ENCODE measurements at regions not wholly inside any gene's neighbourhood (a gene's known extent, or its start where the extent isn't known, plus 50 kb on each side); places are given as distances from the start of the nearest gene placed in this dataset.

DNA sequence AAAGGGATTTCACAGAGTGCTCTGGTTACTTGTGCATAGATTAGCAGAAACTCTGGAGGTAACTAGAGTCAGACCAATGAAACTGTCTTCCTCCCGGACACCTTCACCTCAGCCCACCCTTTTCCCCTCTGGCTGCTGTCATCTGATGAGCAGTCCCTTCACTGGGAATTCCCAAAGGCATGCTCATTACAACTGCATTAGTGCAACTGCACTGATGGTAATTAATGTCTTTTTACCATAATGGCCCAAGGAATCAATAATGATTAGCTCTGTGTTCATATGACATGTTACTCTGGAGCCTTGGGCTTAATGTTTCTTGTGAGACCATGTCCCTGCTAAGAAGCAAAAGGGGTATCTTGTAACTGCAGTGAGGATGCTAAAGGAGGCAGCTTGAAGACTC, 304.5 kb downstream of the GRIN2B start:
- H3K27ac ChIP-seq (ENCODE audit: low read depth, low read length): no peak overlapping the region
- no peak overlapping the region for H3K14ac ChIP-seq (ENCODE audit: low read length)
- no peak overlapping the region for H3K4ac ChIP-seq (ENCODE audit: low read depth, low read length)
- no peak overlapping the region for H2AFZ ChIP-seq (ENCODE audit: insufficient read depth, low read length, poor library complexity)
- H3K79me1 ChIP-seq (ENCODE audit: low read length): no peaks in the 10 kb centered on the region
- DNase-seq: no peak
- H3K79me2 ChIP-seq (ENCODE audit: control insufficient read depth, insufficient read depth, low read length, poor library complexity): no peaks in the 10 kb centered on the region
- H4K12ac ChIP-seq (ENCODE audit: low read depth, low read length): no peak overlapping the region
- no peaks in the 10 kb centered on the region for H3K4me1 ChIP-seq (ENCODE audit: control insufficient read depth in 1 of 2, insufficient read depth in 2 of 2, low read length in 2 of 2)
- WGBS (ENCODE audit: extremely low coverage, insufficient coverage, insufficient read length): no CpG with 5 or more reads among the region's 1 CpG
- no peaks in the 10 kb centered on the region for H3K27me3 ChIP-seq (ENCODE audit: insufficient read depth, low read length)
- H3K4me2 ChIP-seq (ENCODE audit: low read length): no peak overlapping the region
- H3K9ac ChIP-seq (ENCODE audit: low read length): no peak overlapping the region
- H3K23ac ChIP-seq (ENCODE audit: low read length): no peak overlapping the region
- no peaks in the 10 kb centered on the region for H3K36me3 ChIP-seq (ENCODE audit: control insufficient read depth in 1 of 2, insufficient read depth in 2 of 2, low read length in 2 of 2)
- no peak overlapping the region for H3K4me3 ChIP-seq (ENCODE audit: low read depth, low read length)
- H2BK120ac ChIP-seq (ENCODE audit: insufficient read depth, low read length, poor library complexity): no peak overlapping the region
- peaks cover 1% of the 10 kb centered on the region for H3K9me3 ChIP-seq (ENCODE audit: insufficient read depth, low read depth, low read length)
- H4K8ac ChIP-seq (ENCODE audit: low read depth, low read length): no peak overlapping the region
- H2BK12ac ChIP-seq (ENCODE audit: low read length): no peak overlapping the region
- H3K18ac ChIP-seq (ENCODE audit: low read length): no peak overlapping the region
- H2BK5ac ChIP-seq (ENCODE audit: low read depth, low read length, poor library complexity): no peak overlapping the region
- no peak overlapping the region for H2AK5ac ChIP-seq (ENCODE audit: low read length)
- H4K91ac ChIP-seq (ENCODE audit: low read depth, low read length): no peak overlapping the region

GRCh38 chr12:13670285-13670866, 311.0 kb downstream of the GRIN2B start:
- H2AFZ ChIP-seq (ENCODE audit: insufficient read depth, low read length, poor library complexity): no peak overlapping the region
- no peaks in the 10 kb centered on the region for H3K4me1 ChIP-seq (ENCODE audit: control insufficient read depth in 1 of 2, insufficient read depth in 2 of 2, low read length in 2 of 2)
- H3K27ac ChIP-seq (ENCODE audit: low read depth, low read length): no peak overlapping the region
- H3K9me3 ChIP-seq (ENCODE audit: insufficient read depth, low read depth, low read length): peaks cover 1% of the 10 kb centered on the region
- H4K8ac ChIP-seq (ENCODE audit: low read depth, low read length): no peak overlapping the region
- H3K14ac ChIP-seq (ENCODE audit: low read length): no peak overlapping the region
- H3K9ac ChIP-seq (ENCODE audit: low read length): no peak overlapping the region
- no peak overlapping the region for H4K12ac ChIP-seq (ENCODE audit: low read depth, low read length)
- WGBS (ENCODE audit: extremely low coverage, insufficient coverage, insufficient read length): no CpG with 5 or more reads among the region's 1 CpG
- H2AK5ac ChIP-seq (ENCODE audit: low read length): no peak overlapping the region
- no peak overlapping the region for H3K4ac ChIP-seq (ENCODE audit: low read depth, low read length)
- no peak overlapping the region for H3K23ac ChIP-seq (ENCODE audit: low read length)
- no peak overlapping the region for H2BK5ac ChIP-seq (ENCODE audit: low read depth, low read length, poor library complexity)
- H3K79me1 ChIP-seq (ENCODE audit: low read length): no peaks in the 10 kb centered on the region
- H4K91ac ChIP-seq (ENCODE audit: low read depth, low read length): no peak overlapping the region
- H3K79me2 ChIP-seq (ENCODE audit: control insufficient read depth, insufficient read depth, low read length, poor library complexity): no peaks in the 10 kb centered on the region
- DNase-seq: no peak
- H2BK120ac ChIP-seq (ENCODE audit: insufficient read depth, low read length, poor library complexity): no peak overlapping the region
- H3K4me3 ChIP-seq (ENCODE audit: low read depth, low read length): no peak overlapping the region
- H3K36me3 ChIP-seq (ENCODE audit: control insufficient read depth in 1 of 2, insufficient read depth in 2 of 2, low read length in 2 of 2): no peaks in the 10 kb centered on the region
- no peak overlapping the region for H2BK12ac ChIP-seq (ENCODE audit: low read length)
- no peak overlapping the region for H3K4me2 ChIP-seq (ENCODE audit: low read length)
- no peak overlapping the region for H3K18ac ChIP-seq (ENCODE audit: low read length)
- H3K27me3 ChIP-seq (ENCODE audit: insufficient read depth, low read length): no peaks in the 10 kb centered on the region

DNA sequence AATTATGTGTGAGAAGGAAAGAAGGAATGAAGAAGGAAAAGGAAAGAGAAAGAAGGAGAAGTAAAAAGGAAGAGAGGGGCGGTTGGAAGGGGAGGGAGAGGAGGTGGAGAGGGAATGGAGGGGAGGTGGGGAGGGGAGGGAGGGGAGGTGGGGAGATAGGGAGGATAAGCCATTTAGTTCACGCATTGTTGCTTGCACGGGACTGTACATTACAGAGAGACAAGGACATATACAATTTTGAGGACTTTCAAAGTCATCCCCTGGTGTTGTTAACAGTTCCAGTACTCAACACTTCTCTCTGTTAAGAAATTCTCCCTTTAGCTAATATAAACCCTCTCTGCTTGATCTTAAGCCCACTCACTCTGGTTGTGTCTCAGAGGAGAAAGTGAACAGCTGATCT, 312.5 kb downstream of the GRIN2B start:
- Histone ChIP-seq H3K14ac (ENCODE audit: low read length) (no peak overlapping the region), H3K79me1 (ENCODE audit: low read length) (no peaks in the 10 kb centered on the region), H2AK5ac (ENCODE audit: low read length) (no peak overlapping the region), H4K8ac (ENCODE audit: low read depth, low read length) (no peak overlapping the region), H4K91ac (ENCODE audit: low read depth, low read length) (no peak overlapping the region), H3K4me1 (ENCODE audit: control insufficient read depth in 1 of 2, insufficient read depth in 2 of 2, low read length in 2 of 2) (no peaks in the 10 kb centered on the region), H4K12ac (ENCODE audit: low read depth, low read length) (no peak overlapping the region), H2BK120ac (ENCODE audit: insufficient read depth, low read length, poor library complexity) (no peak overlapping the region), H3K27me3 (ENCODE audit: insufficient read depth, low read length) (no peaks in the 10 kb centered on the region), H2AFZ (ENCODE audit: insufficient read depth, low read length, poor library complexity) (no peak overlapping the region), H3K23ac (ENCODE audit: low read length) (no peak overlapping the region), H3K18ac (ENCODE audit: low read length) (no peak overlapping the region), H3K36me3 (ENCODE audit: control insufficient read depth in 1 of 2, insufficient read depth in 2 of 2, low read length in 2 of 2) (no peaks in the 10 kb centered on the region), H3K4me2 (ENCODE audit: low read length) (no peak overlapping the region), H3K4me3 (ENCODE audit: low read depth, low read length) (no peak overlapping the region), H2BK12ac (ENCODE audit: low read length) (no peak overlapping the region), H3K4ac (ENCODE audit: low read depth, low read length) (no peak overlapping the region), H3K27ac (ENCODE audit: low read depth, low read length) (no peak overlapping the region), H3K79me2 (ENCODE audit: control insufficient read depth, insufficient read depth, low read length, poor library complexity) (no peaks in the 10 kb centered on the region), H3K9me3 (ENCODE audit: insufficient read depth, low read depth, low read length) (no peaks in the 10 kb centered on the region), H2BK5ac (ENCODE audit: low read depth, low read length, poor library complexity) (no peak overlapping the region), H3K9ac (ENCODE audit: low read length) (no peak overlapping the region)
- no peak for DNase-seq
- 100% methylated on average over 1 of the region's 3 CpGs for WGBS (ENCODE audit: extremely low coverage, insufficient coverage, insufficient read length)

DNA sequence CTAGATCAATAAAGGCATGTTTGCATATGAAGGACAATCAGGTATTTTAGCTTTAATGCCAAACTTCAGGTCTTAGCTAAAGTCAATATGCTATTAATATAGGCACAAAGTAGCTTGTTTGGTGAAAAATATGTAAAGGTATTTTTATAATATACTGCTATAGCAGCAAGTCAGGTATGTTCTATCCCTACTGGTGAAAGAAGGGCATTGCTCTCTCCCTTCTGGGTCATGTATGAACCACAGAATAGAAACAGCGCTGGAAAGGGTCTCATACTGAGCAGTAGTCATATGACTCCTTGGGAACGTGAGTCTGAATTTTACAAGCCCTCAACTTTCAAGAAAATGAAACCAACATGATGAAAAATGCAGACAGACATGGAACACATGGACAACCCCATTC, 314.6 kb downstream of the GRIN2B start:
- Histone ChIP-seq H2BK12ac (ENCODE audit: low read length) (no peak overlapping the region), H3K9ac (ENCODE audit: low read length) (no peak overlapping the region), H4K8ac (ENCODE audit: low read depth, low read length) (no peak overlapping the region), H3K27ac (ENCODE audit: low read depth, low read length) (no peak overlapping the region), H3K79me2 (ENCODE audit: control insufficient read depth, insufficient read depth, low read length, poor library complexity) (no peaks in the 10 kb centered on the region), H3K18ac (ENCODE audit: low read length) (no peak overlapping the region), H3K27me3 (ENCODE audit: insufficient read depth, low read length) (no peaks in the 10 kb centered on the region), H2AFZ (ENCODE audit: insufficient read depth, low read length, poor library complexity) (no peak overlapping the region), H3K4me2 (ENCODE audit: low read length) (no peak overlapping the region), H3K14ac (ENCODE audit: low read length) (no peak overlapping the region), H3K23ac (ENCODE audit: low read length) (no peak overlapping the region), H3K4me3 (ENCODE audit: low read depth, low read length) (no peak overlapping the region), H2BK5ac (ENCODE audit: low read depth, low read length, poor library complexity) (no peak overlapping the region), H3K36me3 (ENCODE audit: control insufficient read depth in 1 of 2, insufficient read depth in 2 of 2, low read length in 2 of 2) (no peaks in the 10 kb centered on the region), H4K91ac (ENCODE audit: low read depth, low read length) (no peak overlapping the region), H2BK120ac (ENCODE audit: insufficient read depth, low read length, poor library complexity) (no peak overlapping the region), H3K79me1 (ENCODE audit: low read length) (no peaks in the 10 kb centered on the region), H3K9me3 (ENCODE audit: insufficient read depth, low read depth, low read length) (no peaks in the 10 kb centered on the region), H4K12ac (ENCODE audit: low read depth, low read length) (no peak overlapping the region), H3K4me1 (ENCODE audit: control insufficient read depth in 1 of 2, insufficient read depth in 2 of 2, low read length in 2 of 2) (no peaks in the 10 kb centered on the region), H2AK5ac (ENCODE audit: low read length) (no peak overlapping the region), H3K4ac (ENCODE audit: low read depth, low read length) (no peak overlapping the region)
- no peak for DNase-seq
- no CpG with 5 or more reads among the region's 2 CpGs for WGBS (ENCODE audit: extremely low coverage, insufficient coverage, insufficient read length)
